Stimulated activated naive CD8-positive, alpha-beta T cell treated with anti-CD3 and anti-CD28 coated beads, Interleukin-15, amount 100 ng/mL, for 72 hours (primary cell): ENCODE measurements at regions not wholly inside any gene's neighbourhood (a gene's known extent, or its start where the extent isn't known, plus 50 kb on each side); places are given as distances from the start of the nearest gene placed in this dataset.

Experiments used
- ATAC-seq: fragments of 150-1000 bp; cut with Tn5 transposase; 2 replicates; pipeline ENCODE4 v1.10.0; 2021; ENCODE audit warnings: mild to moderate bottlenecking, moderate library complexity
- DNase-seq, 2 donors: peaks; one replicate each; pipeline ENCODE4 v3.0.0; 2021 to 2022
- H3K27ac Mint-ChIP-seq, 2 donors: one replicate each; pipeline ENCODE4 v1.8.0; 2022; ENCODE audit warnings: mild to moderate bottlenecking in 2 of 2, mixed read lengths in 2 of 2, moderate library complexity in 2 of 2
- H3K27me3 Mint-ChIP-seq: one replicate; pipeline ENCODE4 v1.8.0; 2022; ENCODE audit warnings: mixed read lengths
- H3K4me1 Mint-ChIP-seq: one replicate; pipeline ENCODE4 v1.8.0; 2022; ENCODE audit warnings: mild to moderate bottlenecking, mixed read lengths
- H3K4me3 Mint-ChIP-seq, 2 donors: one replicate each; pipeline ENCODE4 v1.8.0; 2022; ENCODE audit warnings: mild to moderate bottlenecking in 2 of 2, mixed read lengths in 2 of 2, moderate library complexity in 1 of 2
- H3K9me3 Mint-ChIP-seq, 2 donors: one replicate each; pipeline ENCODE4 v1.8.0; 2022; ENCODE audit warnings: mixed read lengths in 2 of 2

DNA sequence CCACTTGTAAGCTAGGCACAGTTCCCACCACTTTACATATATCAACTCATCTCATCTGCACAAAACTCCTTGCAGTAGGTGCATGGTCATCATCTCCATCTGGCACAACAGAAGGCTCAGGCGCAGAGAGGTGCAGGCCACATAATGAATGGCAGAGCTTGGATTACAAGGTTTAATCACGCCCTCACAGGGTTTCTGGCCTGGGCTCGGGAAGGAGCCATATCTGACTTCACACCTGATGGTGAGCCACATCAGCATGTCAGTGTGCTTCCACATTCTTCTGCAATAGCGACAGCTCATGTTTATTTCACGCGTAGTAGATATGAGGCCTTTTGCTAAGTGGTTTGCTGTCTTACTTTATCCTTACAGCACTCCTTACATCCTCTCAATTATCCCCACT, 650.2 kb downstream of the INHBA start:
- no peak overlapping the region for H3K4me3 Mint-ChIP-seq
- no peaks in the 10 kb centered on the region for H3K27me3 Mint-ChIP-seq
- no peak overlapping the region for H3K27ac Mint-ChIP-seq
- peaks cover 7 to 12% of the 10 kb centered on the region in 2 donors for H3K9me3 Mint-ChIP-seq
- H3K4me1 Mint-ChIP-seq, result no peaks in the 10 kb centered on the region
- DNase-seq (no peak), ATAC-seq (no peak)

DNA sequence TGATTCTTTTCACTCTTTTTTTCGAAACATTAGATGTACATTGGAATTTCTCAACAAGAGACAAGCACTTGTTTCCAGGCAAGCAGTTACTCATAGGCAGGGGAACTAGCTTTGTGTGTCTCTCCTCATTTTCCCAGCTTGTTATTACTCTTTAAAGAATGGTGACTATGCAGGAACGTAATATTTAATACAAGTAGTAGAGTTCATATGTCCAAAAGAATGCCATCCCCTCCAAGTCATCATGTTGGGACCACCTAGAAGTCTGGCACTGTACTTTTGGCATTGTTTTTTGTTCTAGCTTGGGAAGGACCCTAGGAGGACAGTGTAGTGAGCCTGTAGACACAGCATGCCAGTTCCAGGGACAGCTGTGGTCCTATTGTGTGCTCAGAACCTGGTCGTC, 650.7 kb downstream of the INHBA start:
- Mint-ChIP-seq H3K4me1 (no peaks in the 10 kb centered on the region), H3K27me3 (no peaks in the 10 kb centered on the region), H3K4me3 (no peak overlapping the region), H3K27ac (no peak overlapping the region), H3K9me3 (peaks cover 5 to 7% of the 10 kb centered on the region in 2 donors)
- ATAC-seq, result no peak
- no peak for DNase-seq

DNA sequence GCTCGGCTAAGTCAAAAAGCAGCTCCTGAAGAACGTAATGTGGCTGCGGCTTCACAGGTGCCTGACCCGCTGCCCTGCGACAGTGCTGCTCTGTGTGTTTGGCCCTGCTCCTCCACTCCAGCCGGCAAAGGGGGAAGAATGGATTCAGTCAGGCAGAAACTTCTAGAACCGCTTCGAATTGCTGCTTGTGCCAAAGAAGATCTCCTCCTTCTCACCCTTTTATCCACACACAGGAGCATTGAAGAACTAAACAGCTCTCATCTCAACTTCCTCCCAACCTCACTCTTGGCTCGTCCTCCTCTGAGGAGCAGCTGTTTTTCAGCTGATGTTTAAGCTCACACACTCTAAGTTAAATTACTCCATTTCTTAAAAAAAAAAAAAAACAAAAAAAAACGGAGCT, 651.4 kb downstream of the INHBA start:
- Mint-ChIP-seq H3K9me3 (peaks cover 2 to 3% of the 10 kb centered on the region in 2 donors), H3K4me3 (no peak overlapping the region), H3K4me1 (no peaks in the 10 kb centered on the region), H3K27ac (no peak overlapping the region), H3K27me3 (no peaks in the 10 kb centered on the region)
- DNase-seq (no peak), ATAC-seq (no peak)

DNA sequence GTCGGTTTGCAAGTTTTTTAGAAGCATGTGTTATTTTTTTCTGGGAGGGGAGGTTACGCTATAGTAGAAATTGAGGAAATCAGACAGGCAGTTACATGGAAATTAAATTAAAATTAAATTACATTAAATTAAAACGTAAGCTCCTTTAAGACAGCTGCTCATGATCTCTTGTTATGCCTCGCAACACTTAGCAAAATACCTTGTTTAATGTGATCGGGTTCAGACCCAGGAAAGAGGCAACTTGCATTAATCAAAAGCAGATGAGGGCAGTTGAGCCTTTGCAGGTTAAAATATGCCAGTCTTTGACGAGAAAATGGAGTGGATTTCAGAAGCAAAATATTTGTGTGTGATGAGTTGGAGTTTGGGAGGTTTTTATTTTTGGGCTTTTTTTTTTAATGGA, 651.8 kb downstream of the INHBA start:
- Mint-ChIP-seq H3K27me3 (no peaks in the 10 kb centered on the region), H3K9me3 (no peaks in the 10 kb centered on the region), H3K27ac (no peak overlapping the region), H3K4me3 (no peak overlapping the region), H3K4me1 (no peaks in the 10 kb centered on the region)
- DNase-seq (no peak), ATAC-seq (no peak)

DNA sequence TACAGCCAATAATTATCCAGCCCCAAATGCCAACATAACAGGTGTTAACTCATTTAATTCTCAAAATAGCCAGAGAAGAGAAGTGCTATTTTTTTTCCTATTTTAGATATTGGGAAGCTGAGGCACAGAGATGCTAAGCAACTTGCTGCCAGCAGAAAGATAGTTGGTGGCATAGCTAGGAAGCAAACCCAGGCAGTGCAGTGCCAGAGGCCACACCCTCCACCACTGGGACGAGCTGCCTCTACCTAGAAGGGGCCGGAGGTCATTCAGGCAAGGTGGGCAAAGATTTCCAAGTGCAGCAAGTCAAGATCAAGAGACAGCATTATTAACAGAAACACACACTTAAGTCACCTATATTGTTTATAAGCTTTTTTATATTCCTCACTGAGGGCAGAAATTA, 654.1 kb downstream of the INHBA start:
- Mint-ChIP-seq H3K4me1 (no peaks in the 10 kb centered on the region), H3K9me3 (no peaks in the 10 kb centered on the region), H3K27me3 (no peaks in the 10 kb centered on the region), H3K27ac (no peak overlapping the region), H3K4me3 (no peak overlapping the region)
- ATAC-seq, result no peak
- DNase-seq, result no peak

DNA sequence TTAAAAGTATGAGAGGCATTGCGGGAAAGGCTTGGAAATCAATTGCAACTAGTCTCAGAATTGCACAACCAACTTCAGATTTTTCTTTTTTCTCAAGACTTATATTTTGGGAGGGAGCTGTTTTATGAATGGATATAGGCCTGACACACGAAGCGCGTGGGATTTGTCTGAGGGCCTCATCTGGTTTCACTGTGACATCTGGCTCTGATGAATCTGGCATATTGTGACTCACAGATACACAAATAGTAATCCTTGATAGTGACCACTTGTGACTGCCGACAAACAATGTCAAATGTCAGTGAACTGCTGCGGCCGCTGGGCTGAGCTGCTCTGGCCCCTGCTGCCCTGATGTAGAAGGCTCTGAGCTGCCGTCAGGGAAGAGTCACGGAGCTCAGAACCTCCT, 655.1 kb downstream of the INHBA start:
- ATAC-seq (no peak), DNase-seq (no peak)
- Mint-ChIP-seq H3K27ac (peak overlapping the region in 1 of 2 donors; percentile 48), H3K9me3 (peaks cover 0 to 7% of the 10 kb centered on the region in 2 donors), H3K4me1 (no peaks in the 10 kb centered on the region), H3K4me3 (no peak overlapping the region), H3K27me3 (no peaks in the 10 kb centered on the region)

DNA sequence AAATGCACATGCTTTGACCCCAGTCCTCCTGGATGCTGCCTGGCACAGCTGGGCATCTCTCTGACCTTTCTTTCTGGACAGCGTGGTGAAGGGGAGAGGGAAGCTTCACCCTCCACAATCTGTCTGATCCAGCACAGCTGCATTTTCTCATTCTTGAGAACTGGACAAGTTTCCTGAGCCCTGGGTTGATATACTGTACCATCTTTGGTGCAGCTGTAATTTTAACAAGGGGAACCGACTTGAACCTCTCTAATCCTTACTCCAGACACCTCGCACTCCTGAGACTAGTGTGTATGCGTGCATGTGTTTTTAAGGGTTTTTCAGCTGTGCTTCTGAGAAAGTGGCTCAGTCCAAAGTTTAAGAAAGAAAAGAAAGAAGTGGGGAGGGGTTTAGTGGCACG, 655.7 kb downstream of the INHBA start:
- peaks cover 0 to 7% of the 10 kb centered on the region in 2 donors for H3K9me3 Mint-ChIP-seq
- no peak for ATAC-seq
- H3K4me3 Mint-ChIP-seq, result no peak overlapping the region
- H3K27me3 Mint-ChIP-seq, result no peaks in the 10 kb centered on the region
- DNase-seq, result no peak
- no peaks in the 10 kb centered on the region for H3K4me1 Mint-ChIP-seq
- no peak overlapping the region for H3K27ac Mint-ChIP-seq

DNA sequence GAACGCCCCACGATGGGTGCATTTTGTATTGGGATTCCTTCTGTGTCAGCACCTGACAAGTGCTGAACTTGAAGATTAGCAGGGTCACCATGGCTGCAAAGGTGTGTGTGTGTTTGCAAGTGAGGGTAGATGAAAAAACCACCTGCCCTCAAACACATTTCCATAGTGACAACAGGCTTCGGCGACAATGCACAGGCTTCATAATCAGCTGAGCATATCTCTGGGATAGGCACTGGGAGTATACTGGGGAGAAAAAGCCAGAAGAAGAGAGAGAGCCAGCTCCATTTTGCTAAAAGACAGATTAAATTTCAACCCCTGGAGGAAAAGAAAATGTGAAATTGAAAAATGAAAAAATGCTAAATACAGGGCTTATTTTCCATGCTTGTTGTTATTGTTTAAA, 656.1 kb downstream of the INHBA start:
- Mint-ChIP-seq H3K4me1 (no peaks in the 10 kb centered on the region), H3K9me3 (peaks cover 0 to 7% of the 10 kb centered on the region in 2 donors), H3K4me3 (no peak overlapping the region), H3K27me3 (no peaks in the 10 kb centered on the region), H3K27ac (no peak overlapping the region)
- ATAC-seq (no peak), DNase-seq (no peak)

DNA sequence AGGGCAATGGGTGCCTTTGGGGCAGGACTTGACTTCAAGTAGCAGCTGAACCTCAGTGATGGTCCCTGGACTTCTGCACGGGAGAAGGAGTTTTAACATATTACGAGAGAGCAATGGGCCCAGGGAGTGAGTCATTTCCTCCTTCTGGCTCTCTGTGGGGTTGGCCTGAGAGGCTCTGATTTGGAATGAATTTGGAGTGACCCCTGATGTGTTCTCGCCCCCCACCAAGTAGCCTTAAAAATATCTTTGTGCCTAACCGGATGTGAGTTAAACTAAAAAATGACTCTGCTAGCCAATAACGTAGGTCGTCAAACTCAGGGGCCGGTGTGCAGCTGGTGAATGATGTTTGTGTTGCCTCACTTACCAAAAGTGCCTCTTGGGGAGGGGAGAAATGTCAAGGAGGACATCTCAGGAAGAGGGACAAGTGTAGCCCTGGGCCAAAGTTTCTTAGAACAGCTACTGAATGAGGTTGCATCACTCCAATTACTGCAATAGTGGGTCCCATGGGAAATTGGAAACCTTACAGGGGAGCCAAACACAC, 656.6 kb downstream of the INHBA start:
- Mint-ChIP-seq H3K9me3 (peaks cover 0 to 7% of the 10 kb centered on the region in 2 donors), H3K27ac (no peak overlapping the region), H3K27me3 (no peaks in the 10 kb centered on the region), H3K4me1 (no peaks in the 10 kb centered on the region), H3K4me3 (no peak overlapping the region)
- ATAC-seq, result no peak
- DNase-seq, result no peak

DNA sequence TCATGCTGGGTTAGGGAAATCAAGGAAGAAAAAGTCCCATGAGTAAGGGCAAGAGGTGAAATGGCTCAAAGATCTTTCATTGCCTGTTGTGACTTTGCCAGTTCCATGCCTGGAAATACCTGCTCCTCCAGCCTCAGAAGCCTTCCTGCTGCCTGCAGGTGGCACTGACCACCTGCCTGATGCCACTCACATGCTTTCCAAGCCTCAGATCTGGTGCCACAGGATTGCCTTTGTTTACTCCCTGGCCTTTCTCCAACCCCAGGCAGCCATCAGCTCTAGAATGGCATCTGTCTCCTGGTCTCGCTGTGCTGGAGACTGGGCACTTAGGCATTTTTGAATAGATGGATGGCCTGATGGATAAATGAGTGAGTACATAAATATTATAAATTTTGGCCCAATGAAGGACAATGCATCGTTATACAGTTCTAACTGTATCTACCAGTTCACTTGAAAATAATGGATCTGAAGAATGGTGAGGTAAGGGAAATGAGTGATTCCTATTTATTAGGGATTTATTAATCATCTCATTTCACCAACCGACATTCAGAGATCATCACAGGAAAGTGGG, 657.2 kb downstream of the INHBA start:
- Mint-ChIP-seq H3K4me3 (no peak overlapping the region), H3K4me1 (no peaks in the 10 kb centered on the region), H3K27me3 (no peaks in the 10 kb centered on the region), H3K9me3 (peaks cover 0 to 7% of the 10 kb centered on the region in 2 donors), H3K27ac (no peak overlapping the region)
- DNase-seq (no peak), ATAC-seq (no peak)

DNA sequence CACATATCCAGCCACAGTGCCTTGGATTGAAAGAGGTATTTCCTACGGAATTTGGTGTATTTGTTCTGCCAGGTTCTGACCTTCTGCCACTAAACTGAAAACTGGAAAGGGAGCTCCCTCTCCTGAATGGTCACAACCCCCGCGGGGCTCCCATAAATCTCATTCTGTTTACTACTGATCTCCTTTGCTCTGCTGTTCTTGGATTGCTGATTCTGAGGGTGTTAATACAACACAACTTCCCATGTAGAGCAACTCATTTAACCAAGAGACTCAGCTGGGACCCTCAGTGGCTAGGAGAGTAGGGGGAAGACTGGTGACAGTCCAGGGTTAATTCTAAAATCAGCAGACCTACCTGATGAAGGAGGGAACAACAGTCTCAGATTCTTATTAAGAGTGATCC, 662.9 kb downstream of the INHBA start:
- no peaks in the 10 kb centered on the region for H3K27me3 Mint-ChIP-seq
- no peak for DNase-seq
- H3K9me3 Mint-ChIP-seq, result peaks cover 0 to 7% of the 10 kb centered on the region in 2 donors
- H3K4me1 Mint-ChIP-seq, result no peaks in the 10 kb centered on the region
- ATAC-seq, result no peak
- H3K4me3 Mint-ChIP-seq, result no peak overlapping the region
- H3K27ac Mint-ChIP-seq, result no peak overlapping the region

DNA sequence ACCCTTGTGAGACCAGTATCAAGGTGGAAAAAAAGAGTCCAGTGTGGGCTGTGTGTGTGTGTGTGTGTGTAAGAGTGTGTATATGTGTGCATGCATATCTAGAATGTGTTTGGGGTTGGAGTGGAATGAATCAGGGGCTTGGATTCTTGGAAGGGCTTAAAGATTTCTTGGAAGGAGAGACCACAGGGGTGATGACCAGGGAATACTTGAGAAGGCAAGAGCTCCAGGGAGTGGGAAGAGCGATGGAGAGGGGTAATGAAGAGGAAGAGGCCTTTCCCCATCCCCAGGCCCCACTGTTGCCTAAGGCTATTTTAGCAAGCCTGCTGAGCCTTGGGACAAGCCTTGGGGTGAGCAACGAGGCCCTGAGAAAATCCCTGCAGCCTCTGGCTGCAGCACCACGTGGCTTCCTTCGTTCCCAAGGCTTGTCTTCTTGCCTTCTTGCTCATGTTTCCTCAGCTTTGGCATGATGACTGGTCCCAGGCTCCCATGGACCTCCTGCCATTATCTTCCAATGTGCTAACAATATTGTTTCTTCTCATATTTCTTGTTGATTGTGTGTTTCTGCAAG, 663.4 kb downstream of the INHBA start:
- no peak for ATAC-seq
- no peaks in the 10 kb centered on the region for H3K27me3 Mint-ChIP-seq
- H3K4me3 Mint-ChIP-seq, result no peak overlapping the region
- no peak for DNase-seq
- H3K9me3 Mint-ChIP-seq, result peaks cover 0 to 7% of the 10 kb centered on the region in 2 donors
- H3K27ac Mint-ChIP-seq, result no peak overlapping the region
- H3K4me1 Mint-ChIP-seq, result no peaks in the 10 kb centered on the region

DNA sequence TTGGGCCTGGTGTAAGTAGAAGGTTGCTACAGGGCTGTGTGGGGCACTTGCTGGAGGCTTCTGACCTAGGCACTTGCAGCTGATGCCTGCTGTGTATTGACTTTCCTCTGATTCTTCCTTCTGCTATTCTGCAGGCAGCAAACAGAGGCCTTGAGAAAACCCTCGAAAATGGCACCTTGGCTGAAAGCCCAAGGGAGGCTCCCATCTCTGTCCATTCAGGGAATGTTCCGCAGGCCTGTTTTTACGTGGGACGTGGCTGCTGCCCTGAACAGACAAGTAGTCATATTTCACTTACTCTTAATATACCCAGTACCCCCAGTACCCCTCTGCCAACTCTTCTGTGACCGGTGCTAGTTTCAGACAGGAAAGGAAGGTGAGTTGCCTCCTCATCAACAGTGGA, 664.7 kb downstream of the INHBA start:
- DNase-seq, result no peak
- no peaks in the 10 kb centered on the region for H3K27me3 Mint-ChIP-seq
- no peaks in the 10 kb centered on the region for H3K4me1 Mint-ChIP-seq
- H3K4me3 Mint-ChIP-seq, result no peak overlapping the region
- peaks cover 0 to 2% of the 10 kb centered on the region in 2 donors for H3K9me3 Mint-ChIP-seq
- ATAC-seq, result no peak
- no peak overlapping the region for H3K27ac Mint-ChIP-seq

DNA sequence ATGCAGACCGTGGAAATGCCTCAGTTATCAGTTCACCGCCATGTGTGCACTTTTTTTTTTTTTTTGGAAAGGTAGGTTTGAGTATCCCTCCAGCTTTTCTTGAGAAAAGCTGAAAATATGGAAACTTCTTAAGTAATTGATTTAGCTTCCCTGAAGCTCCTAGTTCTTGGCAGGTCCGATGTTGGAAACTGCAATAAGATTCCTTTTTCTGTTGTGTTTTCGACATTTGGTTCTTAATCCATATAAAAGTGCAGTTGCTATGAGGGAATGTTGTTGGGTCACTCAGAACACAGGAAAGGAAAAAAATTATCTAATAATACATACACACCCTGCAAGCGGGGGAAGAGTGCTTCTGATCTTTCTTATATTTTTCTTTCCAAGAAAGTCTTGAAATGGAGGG, 665.2 kb downstream of the INHBA start:
- DNase-seq (no peak), ATAC-seq (no peak)
- H3K4me3 Mint-ChIP-seq, result no peak overlapping the region
- no peak overlapping the region for H3K27ac Mint-ChIP-seq
- H3K4me1 Mint-ChIP-seq, result no peaks in the 10 kb centered on the region
- H3K27me3 Mint-ChIP-seq, result no peaks in the 10 kb centered on the region
- no peaks in the 10 kb centered on the region for H3K9me3 Mint-ChIP-seq

DNA sequence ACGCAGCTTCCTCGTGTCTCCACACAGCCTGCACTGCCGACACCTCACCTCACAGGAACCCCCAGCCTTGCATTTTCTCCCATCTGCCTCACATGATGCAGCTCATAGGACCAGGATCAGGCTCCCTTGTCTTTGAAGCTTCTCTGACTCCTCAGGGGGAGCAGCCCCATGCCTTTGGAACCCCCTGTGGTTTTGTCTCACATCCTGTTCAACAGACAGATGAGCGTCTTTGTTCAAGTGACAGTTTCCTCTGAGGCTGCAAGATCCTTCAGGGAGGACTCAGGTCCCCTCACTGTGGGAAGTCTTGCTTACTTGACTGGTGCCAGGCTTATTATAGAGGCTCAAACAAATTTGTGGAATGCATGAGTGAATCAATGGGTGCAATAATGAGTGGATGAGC, 667.1 kb downstream of the INHBA start:
- Mint-ChIP-seq H3K4me3 (no peak overlapping the region), H3K4me1 (no peaks in the 10 kb centered on the region)
- DNase-seq, result no peak

DNA sequence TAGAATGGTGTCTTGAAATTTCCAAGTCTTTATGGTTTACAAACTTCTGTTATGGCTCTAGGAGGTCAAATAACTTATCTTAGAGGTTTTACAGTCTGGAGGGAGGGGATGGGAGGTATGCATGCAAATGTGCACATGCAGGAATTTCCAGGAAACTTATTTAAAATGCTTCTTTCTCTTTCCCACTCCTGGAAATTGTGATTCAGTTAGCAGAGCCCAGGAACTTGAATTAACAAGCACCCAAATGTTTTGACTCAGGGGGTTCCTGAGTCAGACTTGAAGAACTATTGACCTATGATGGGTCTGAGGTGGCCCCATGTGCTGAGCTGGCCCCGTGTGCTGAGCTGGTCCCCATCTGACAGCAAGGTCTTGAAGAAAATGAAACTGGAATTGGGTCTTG, 669.4 kb downstream of the INHBA start:
- no peak overlapping the region for H3K27ac Mint-ChIP-seq

More for the DNA sequence above, 667.1 kb downstream of the INHBA start:
- peak overlapping the region in 1 of 2 donors; percentile 84 for H3K27ac Mint-ChIP-seq
- no peak for ATAC-seq
- no peaks in the 10 kb centered on the region for H3K27me3 Mint-ChIP-seq
- peaks cover 0 to 4% of the 10 kb centered on the region in 2 donors for H3K9me3 Mint-ChIP-seq

DNA sequence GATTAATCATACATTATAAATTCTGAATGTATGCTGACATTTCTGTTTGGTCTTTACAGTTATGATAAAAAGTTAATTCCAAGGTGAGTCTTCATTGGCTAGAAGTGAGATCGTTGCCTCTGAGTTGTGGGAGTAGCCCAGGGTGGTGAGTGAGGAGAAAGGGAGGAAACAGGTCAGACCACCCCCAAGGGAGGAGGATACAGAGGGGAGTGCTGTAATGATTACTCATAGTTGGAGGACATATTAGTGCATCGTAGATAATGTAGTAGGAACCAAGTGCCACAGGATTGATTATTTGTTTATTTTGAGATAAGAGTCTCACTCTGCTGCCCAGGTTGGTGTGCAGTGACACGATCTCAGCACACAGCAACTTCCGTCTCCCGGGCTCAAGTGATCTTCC, 672.2 kb downstream of the INHBA start:
- ATAC-seq (no peak), DNase-seq (no peak)
- Mint-ChIP-seq H3K27ac (no peak overlapping the region), H3K4me3 (no peak overlapping the region), H3K4me1 (no peaks in the 10 kb centered on the region), H3K9me3 (peaks cover 0 to 4% of the 10 kb centered on the region in 2 donors), H3K27me3 (no peaks in the 10 kb centered on the region)

More for the DNA sequence above, 669.4 kb downstream of the INHBA start:
- Mint-ChIP-seq H3K4me3 (no peak overlapping the region), H3K4me1 (no peaks in the 10 kb centered on the region), H3K9me3 (peaks cover 0 to 4% of the 10 kb centered on the region in 2 donors), H3K27me3 (no peaks in the 10 kb centered on the region)
- DNase-seq, result no peak
- no peak for ATAC-seq
